Fibroblast of pulmonary artery (primary cell): ENCODE measurements at regions not wholly inside any gene's neighbourhood (a gene's known extent, or its start where the extent isn't known, plus 50 kb on each side); places are given as distances from the start of the nearest gene placed in this dataset.

Experiments
- DNase-seq: peaks from one replicate; pipeline ENCODE4 v3.0.0-alpha.2; 2010; ENCODE audit warnings: low read depth
- H3K4me3 ChIP-seq: replicated peaks from 2 replicates; pipeline ENCODE4 v1.5.1; 2011; ENCODE audit warnings: low read depth, mild to moderate bottlenecking, control low read depth, low read length, moderate library complexity
- TF ChIP-seq, protein P1 (sequence below): IDR thresholded peaks from 2 replicates; pipeline ENCODE4 v1.5.1; 2011; ENCODE audit warnings: mild to moderate bottlenecking, control low read depth, low read length, inconsistent platforms; ENCODE audit errors: missing control alignments

DNA sequence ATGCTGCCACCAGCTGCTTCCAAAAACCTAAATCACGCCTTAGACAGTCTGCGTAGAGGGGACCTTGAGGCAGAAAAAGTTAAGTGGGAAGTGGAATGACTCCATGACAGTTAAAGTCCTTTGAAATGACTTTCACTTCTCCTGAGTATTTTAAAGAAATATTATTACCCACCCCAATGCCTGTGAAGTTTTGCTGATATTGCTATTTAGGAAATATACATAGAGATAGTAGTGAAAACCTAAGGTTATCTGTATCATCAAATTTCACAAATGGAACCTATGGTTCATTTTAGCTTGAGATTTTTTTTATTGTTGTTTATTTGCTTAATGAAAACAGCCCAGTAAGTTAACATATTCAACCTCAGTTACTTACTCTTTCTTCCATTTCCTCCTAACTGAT lies 182.1 kb upstream of the FBXL4 start:
- TF ChIP-seq, protein P1, sequence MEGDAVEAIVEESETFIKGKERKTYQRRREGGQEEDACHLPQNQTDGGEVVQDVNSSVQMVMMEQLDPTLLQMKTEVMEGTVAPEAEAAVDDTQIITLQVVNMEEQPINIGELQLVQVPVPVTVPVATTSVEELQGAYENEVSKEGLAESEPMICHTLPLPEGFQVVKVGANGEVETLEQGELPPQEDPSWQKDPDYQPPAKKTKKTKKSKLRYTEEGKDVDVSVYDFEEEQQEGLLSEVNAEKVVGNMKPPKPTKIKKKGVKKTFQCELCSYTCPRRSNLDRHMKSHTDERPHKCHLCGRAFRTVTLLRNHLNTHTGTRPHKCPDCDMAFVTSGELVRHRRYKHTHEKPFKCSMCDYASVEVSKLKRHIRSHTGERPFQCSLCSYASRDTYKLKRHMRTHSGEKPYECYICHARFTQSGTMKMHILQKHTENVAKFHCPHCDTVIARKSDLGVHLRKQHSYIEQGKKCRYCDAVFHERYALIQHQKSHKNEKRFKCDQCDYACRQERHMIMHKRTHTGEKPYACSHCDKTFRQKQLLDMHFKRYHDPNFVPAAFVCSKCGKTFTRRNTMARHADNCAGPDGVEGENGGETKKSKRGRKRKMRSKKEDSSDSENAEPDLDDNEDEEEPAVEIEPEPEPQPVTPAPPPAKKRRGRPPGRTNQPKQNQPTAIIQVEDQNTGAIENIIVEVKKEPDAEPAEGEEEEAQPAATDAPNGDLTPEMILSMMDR: no peak
- DNase-seq: no peak
- H3K4me3 ChIP-seq: no peak overlapping the region

DNA sequence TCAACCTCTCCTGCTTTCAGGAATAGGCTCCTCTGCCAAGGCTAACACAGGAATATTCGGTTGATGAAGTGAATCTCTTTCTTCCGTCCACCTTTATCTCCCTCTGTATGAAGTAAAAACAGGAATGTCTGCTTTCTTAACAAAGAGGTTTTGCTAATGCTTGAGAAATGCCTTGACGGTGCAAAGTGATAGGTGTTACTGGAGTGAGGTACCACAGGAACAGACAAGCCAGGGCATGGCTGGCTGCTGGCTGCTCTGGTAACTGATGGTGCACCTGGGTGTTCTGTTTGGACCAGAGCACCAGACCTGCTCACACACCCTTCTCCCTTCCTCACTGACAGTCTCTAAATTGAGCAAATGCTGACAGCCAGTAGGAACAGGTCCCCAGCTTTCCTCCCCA lies 174.0 kb upstream of the FBXL4 start:
- H3K4me3 ChIP-seq: no peak overlapping the region
- no peak for DNase-seq
- TF ChIP-seq, protein P1: no peak

DNA sequence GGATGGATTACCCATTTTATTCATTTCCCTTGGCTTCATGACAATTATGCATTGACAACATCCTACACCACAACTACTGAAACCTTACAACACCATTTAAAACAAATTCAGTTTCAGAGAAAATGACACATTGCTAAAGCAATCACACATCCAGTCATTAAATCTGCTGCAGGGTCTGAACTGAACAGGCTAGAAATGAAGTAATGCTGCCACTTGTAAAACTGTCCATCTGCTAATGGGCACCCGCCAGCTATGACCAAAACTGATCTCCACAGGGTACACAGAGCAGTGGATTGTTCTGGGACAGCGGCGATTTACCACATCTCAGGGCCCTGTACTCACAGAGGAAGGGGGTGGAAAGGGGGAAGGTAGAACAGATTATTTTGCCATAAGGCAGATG lies 172.9 kb upstream of the FBXL4 start:
- no peak for DNase-seq
- H3K4me3 ChIP-seq: no peak overlapping the region
- TF ChIP-seq, protein P1: no peak

DNA sequence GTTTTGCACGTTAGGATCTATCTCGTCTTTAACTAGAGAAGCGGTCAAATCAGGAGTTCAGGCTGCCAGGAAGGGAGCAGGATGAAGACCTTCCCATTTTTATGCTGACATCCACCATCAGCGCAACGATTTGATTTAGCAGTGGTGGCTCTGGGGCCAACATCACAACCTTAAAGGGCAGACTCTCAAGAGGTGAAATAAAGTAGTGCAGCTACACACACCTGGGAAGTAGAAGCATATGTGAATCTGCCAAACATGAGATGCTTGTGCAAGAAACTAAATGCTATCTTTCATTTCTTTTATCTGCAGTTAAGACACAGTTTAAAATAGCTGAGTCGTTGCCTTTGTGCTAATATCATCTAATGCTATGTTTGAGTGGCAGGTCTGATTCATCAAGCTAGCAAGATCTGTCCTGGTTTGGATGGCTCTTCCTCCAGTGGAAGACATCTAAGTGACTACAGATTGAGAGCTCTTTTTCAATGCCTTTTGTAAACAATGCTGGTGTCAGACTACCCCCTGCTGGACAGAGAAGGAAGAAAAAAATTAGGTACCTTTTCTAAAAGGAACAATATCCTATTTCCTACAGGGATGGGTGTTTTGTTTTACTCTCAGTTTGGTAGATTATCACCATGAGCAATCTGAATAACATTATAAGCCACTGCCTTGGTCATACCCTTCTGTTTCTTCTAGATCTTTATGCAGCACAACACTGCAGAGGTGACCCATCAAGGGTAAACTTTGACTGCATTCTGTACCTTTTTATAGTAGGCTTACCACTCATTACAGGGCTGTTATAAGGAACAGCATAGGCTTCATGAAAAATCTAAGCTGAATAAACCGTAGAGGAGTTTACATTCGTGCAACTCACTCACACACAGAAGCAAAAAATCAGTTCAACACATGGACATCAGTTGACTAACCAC lies 171.6 kb upstream of the FBXL4 start:
- peak; percentile 55 for DNase-seq
- TF ChIP-seq, protein P1: peak; percentile 69
- no peak overlapping the region for H3K4me3 ChIP-seq

DNA sequence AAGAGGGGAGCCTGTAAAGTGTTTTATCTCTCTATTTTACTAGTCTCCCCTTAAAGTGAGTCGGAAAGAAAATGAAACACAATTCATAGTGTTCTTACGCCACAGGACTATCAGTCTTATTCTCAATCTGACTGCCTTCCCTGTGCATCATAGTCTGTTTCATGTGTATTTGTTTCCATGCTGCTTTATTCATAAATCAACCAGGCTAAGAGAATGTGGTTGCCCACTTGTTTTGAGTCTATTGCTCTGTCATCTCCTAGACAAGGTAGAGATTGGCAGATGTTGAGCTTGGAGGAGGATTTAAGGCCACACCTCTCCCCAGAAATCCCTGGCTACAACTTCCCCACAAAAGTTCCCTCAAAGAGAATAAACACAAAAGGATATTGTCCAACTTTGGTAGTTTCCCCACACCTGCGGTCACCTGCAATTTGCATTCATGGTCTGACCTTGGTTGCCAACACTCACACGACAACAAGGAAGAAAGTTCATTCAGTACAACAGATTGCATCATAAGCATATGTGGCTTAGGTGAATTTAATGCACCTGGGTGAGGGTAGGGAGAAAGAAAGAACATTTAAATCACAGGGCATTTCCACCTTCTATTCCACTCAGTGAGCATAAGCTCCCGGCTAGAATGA lies 167.1 kb upstream of the FBXL4 start:
- H3K4me3 ChIP-seq: no peak overlapping the region
- DNase-seq: no peak
- TF ChIP-seq, protein P1: no peak

DNA sequence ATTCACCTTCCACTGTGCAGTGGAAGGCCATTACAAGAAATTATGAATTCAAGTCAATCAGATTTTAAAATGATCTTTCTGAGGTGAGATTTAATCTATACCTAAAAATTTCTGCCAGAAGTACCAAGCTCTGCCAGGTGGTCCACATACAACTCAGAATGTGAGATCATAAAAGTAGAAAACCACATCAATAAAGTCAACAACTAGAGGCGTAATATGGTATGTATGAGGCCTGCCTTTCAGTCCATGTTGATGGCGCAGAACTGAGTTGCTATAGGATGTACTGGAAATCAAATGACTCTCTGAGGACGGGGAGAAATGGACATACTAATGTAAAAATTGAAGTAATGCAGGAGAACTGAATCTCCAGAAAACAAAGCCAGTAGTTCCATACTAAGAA lies 163.8 kb upstream of the FBXL4 start:
- H3K4me3 ChIP-seq: no peak overlapping the region
- TF ChIP-seq, protein P1: no peak

More for the DNA sequence above, 163.8 kb upstream of the FBXL4 start:
- DNase-seq: no peak
